GM11168 (cell line): ENCODE measurements at regions not wholly inside any gene's neighbourhood (a gene's known extent, or its start where the extent isn't known, plus 50 kb on each side); places are given as distances from the start of the nearest gene placed in this dataset.
"Not testable (repeated sequence)": the region's sequence is repeated elsewhere in the genome, so short reads cannot be mapped to it uniquely, and the experiment has no call there.

ENCODE experiments used
- in situ Hi-C: fragments of 300-500 bp; cut with MboI; formaldehyde crosslinking; loops from one replicate; pipeline ENCODE4 v1.12.0; 2022; ENCODE audit warnings: low sequenced_read_pairs; ENCODE audit not compliant: unreplicated experiment

GRCh38 chr2:106339609-106340008 is 128.6 kb downstream of the RGPD3 start:
- in situ Hi-C loops = no loop called here

- in situ Hi-C loops = no loop called here
Observed at GRCh38 chr2:106339132-106339531, 129.1 kb downstream of the RGPD3 start.

- in situ Hi-C loops = no loop called here
Observed at GRCh38 chr2:106338043-106338442, 130.2 kb downstream of the RGPD3 start.

GRCh38 chr2:106336737-106337136 is 131.5 kb downstream of the RGPD3 start:
- in situ Hi-C loops = no loop called here

GRCh38 chr2:106336108-106336507 is 132.1 kb downstream of the RGPD3 start:
- in situ Hi-C loops = no loop called here

- in situ Hi-C loops = no loop called here
Observed at GRCh38 chr2:106334802-106335201, 133.4 kb downstream of the RGPD3 start.

- in situ Hi-C loops = not testable (repeated sequence)
Observed at GRCh38 chr2:106333253-106333873, 134.8 kb downstream of the RGPD3 start.

- in situ Hi-C loops = no loop called here
Observed at GRCh38 chr2:106332054-106332453, 136.2 kb downstream of the RGPD3 start.

GRCh38 chr2:106330384-106331261 is 136.5 kb upstream of the UXS1 start:
- in situ Hi-C loops = not testable (repeated sequence)

GRCh38 chr2:106323337-106324013 is 129.4 kb upstream of the UXS1 start:
- in situ Hi-C loops = no loop called here

- in situ Hi-C loops = no loop called here
Observed at GRCh38 chr2:106322281-106322680, 128.2 kb upstream of the UXS1 start.

- in situ Hi-C loops = not testable (repeated sequence)
Observed at GRCh38 chr2:106320439-106320838, 126.3 kb upstream of the UXS1 start.

GRCh38 chr2:106316915-106317314 is 122.8 kb upstream of the UXS1 start:
- in situ Hi-C loops = no loop called here

- in situ Hi-C loops = no loop called here
Observed at GRCh38 chr2:106314444-106314843, 120.3 kb upstream of the UXS1 start.

- in situ Hi-C loops = no loop called here
Observed at GRCh38 chr2:106311041-106311370, 116.9 kb upstream of the UXS1 start.

- in situ Hi-C loops = no loop called here
Observed at GRCh38 chr2:106307860-106308259, 113.8 kb upstream of the UXS1 start.

GRCh38 chr2:106306387-106306786 is 112.3 kb upstream of the UXS1 start:
- in situ Hi-C loops = no loop called here

- in situ Hi-C loops = no loop called here
Observed at GRCh38 chr2:106304612-106305184, 110.6 kb upstream of the UXS1 start.

- in situ Hi-C loops = no loop called here
Observed at GRCh38 chr2:106299696-106300095, 105.6 kb upstream of the UXS1 start.

- in situ Hi-C loops = no loop called here
Observed at GRCh38 chr2:106296182-106296815, 102.2 kb upstream of the UXS1 start.
